ENCODE measurements at regions not wholly inside any gene's neighbourhood (a gene's known extent, or its start where the extent isn't known, plus 50 kb on each side); places are given as distances from the start of the nearest gene placed in this dataset.

GRCh38 chr6:786946-787763, 94.2 kb upstream of the EXOC2 start:
- peak; percentile 50 to 64 (median 58) for TF ChIP-seq CTCF (IDR thresholded peaks at IDR 0.05)
- no peak for TF ChIP-seq POLR2A (IDR thresholded peaks at IDR 0.05)
